Stimulated activated CD4-positive, alpha-beta T cell treated with anti-CD3 and anti-CD28 coated beads, Interleukin-12 subunit alpha, Interleukin-12 subunit beta, amount 100 ng/mL, for 48 hours (primary cell): ENCODE measurements at regions not wholly inside any gene's neighbourhood (a gene's known extent, or its start where the extent isn't known, plus 50 kb on each side); places are given as distances from the start of the nearest gene placed in this dataset.
"Not testable (repeated sequence)": the region's sequence is repeated elsewhere in the genome, so short reads cannot be mapped to it uniquely, and the experiment has no call there.

Experiments
- DNase-seq, 3 donors: peaks; one replicate each; pipeline ENCODE4 v3.0.0-alpha.2; 2020; ENCODE audit warnings: low read depth in 2 of 3, low spot score in 1 of 3

- no peak for DNase-seq
These were observed 141.7 kb downstream of the BARX1 start for GRCh38 chr9:93813221-93814076.

- no peak for DNase-seq
These were observed 142.8 kb downstream of the BARX1 start for GRCh38 chr9:93812410-93812668.

GRCh38 chr9:93810028-93810971 lies 144.9 kb downstream of the BARX1 start:
- DNase-seq, result no peak

- no peak for DNase-seq
These were observed 145.8 kb downstream of the BARX1 start for GRCh38 chr9:93809204-93809940.

- DNase-seq, result no peak
These were observed 146.8 kb downstream of the BARX1 start for GRCh38 chr9:93808115-93809029.

GRCh38 chr9:93807166-93808074 lies 147.7 kb downstream of the BARX1 start:
- DNase-seq, result no peak

- DNase-seq, result no peak
These were observed 153.4 kb downstream of the BARX1 start for GRCh38 chr9:93801581-93802284.

- DNase-seq, result no peak
These were observed 154.0 kb downstream of the BARX1 start for GRCh38 chr9:93801120-93801519.

- no peak for DNase-seq
These were observed 162.8 kb downstream of the BARX1 start for GRCh38 chr9:93792358-93792757.

- DNase-seq, result no peak
These were observed 169.0 kb downstream of the BARX1 start for GRCh38 chr9:93786204-93786603.

- DNase-seq, result no peak
These were observed 178.3 kb downstream of the BARX1 start for GRCh38 chr9:93776873-93777272.

GRCh38 chr9:93776256-93776655 lies 178.9 kb downstream of the BARX1 start:
- no peak for DNase-seq

GRCh38 chr9:93774331-93775102 lies 180.6 kb downstream of the BARX1 start:
- no peak for DNase-seq

- DNase-seq, result no peak
These were observed 183.9 kb downstream of the BARX1 start for GRCh38 chr9:93771276-93771675.

GRCh38 chr9:93761822-93762221 lies 185.4 kb downstream of the PHF2 start:
- DNase-seq, result no peak

- no peak for DNase-seq
These were observed 173.7 kb downstream of the PHF2 start for GRCh38 chr9:93750045-93750444.

GRCh38 chr9:93748827-93749226 lies 172.4 kb downstream of the PHF2 start:
- not testable (repeated sequence) for DNase-seq

- no peak for DNase-seq
These were observed 155.6 kb downstream of the PHF2 start for GRCh38 chr9:93731963-93732362.
